Activated CD8-positive, alpha-beta T cell treated with anti-CD3 and anti-CD28 coated beads for 36 hours (primary cell): ENCODE measurements at regions not wholly inside any gene's neighbourhood (a gene's known extent, or its start where the extent isn't known, plus 50 kb on each side); places are given as distances from the start of the nearest gene placed in this dataset.
A peak's percentile ranks its signal among the peaks of the same experiment; 100 is the strongest.

Experiments used
- ATAC-seq: fragments of 200-7000 bp; cut with Tn5 transposase; one replicate; pipeline ENCODE4 v1.10.0; 2021; ENCODE audit warnings: mild to moderate bottlenecking, moderate library complexity
- CTCF ChIA-PET: fragments of 350-600 bp; sonication (Branson Sonifier 250); formaldehyde crosslinking; loops from one replicate; lab custom pipeline; 2021; ENCODE audit warnings: antibody characterized with exemption; lab: Charles Lee
- POLR2A ChIA-PET: fragments of 350-600 bp; sonication (Branson Sonifier 250); formaldehyde crosslinking; loops from one replicate; lab custom pipeline; 2021; ENCODE audit warnings: antibody characterized with exemption; lab: Charles Lee
- DNase-seq: peaks from one replicate; pipeline ENCODE4 v3.0.0-alpha.2; 2020
- H3K27ac Mint-ChIP-seq: one replicate; pipeline ENCODE4 v1.8.0; 2021; ENCODE audit warnings: mild to moderate bottlenecking, mixed read lengths
- H3K27me3 Mint-ChIP-seq: one replicate; pipeline ENCODE4 v1.8.0; 2021; ENCODE audit warnings: mixed read lengths
- H3K36me3 Mint-ChIP-seq: one replicate; pipeline ENCODE4 v1.8.0; 2021; ENCODE audit warnings: low read depth, mixed read lengths
- H3K4me1 Mint-ChIP-seq: one replicate; pipeline ENCODE4 v1.8.0; 2021; ENCODE audit warnings: low read depth, mixed read lengths
- H3K4me3 Mint-ChIP-seq: one replicate; pipeline ENCODE4 v1.8.0; 2021; ENCODE audit warnings: mild to moderate bottlenecking, moderate library complexity, mixed read lengths
- H3K9me3 Mint-ChIP-seq: one replicate; pipeline ENCODE4 v1.8.0; 2021; ENCODE audit warnings: mixed read lengths
- CTCF ChIP-seq: fragments of 200-600 bp; IDR thresholded peaks from one replicate; pipeline ENCODE4 v1.8.0; 2022; ENCODE audit warnings: antibody characterized with exemption, mild to moderate bottlenecking
- intact Hi-C: fragments of 100-400 bp; cut with micrococcal nuclease; formaldehyde crosslinking; loops from one replicate; pipeline ENCODE4 v1.10.0; 2022

- DNase-seq (no peak), ATAC-seq (no peak)
- ChIA-PET CTCF (interaction anchor here (0.8 to 1.1 kb wide), 2 partner anchors 9 to 104 kb away, joined by 3 read pairs; no protein-coding TSS in a partner anchor), POLR2A (interaction anchor here (0.6 to 3.3 kb wide), 3 partner anchors 101 to 164 kb away, joined by 3 to 13 read pairs (median 3); partner anchors contain the start of gene HNRNPU)
- intact Hi-C loops: loop anchor here (5.0 kb wide), 1 partner anchor 48 kb away; no protein-coding TSS in a partner anchor
- Mint-ChIP-seq H3K4me3 (no peak overlapping the region), H3K27me3 (no peaks in the 10 kb centered on the region), H3K36me3 (no peaks in the 10 kb centered on the region), H3K27ac (no peak overlapping the region), H3K9me3 (no peaks in the 10 kb centered on the region), H3K4me1 (peaks cover 15% of the 10 kb centered on the region)
- no peak for TF ChIP-seq CTCF
Measured at GRCh38 chr1:244965185-244966030, 101.1 kb upstream of the HNRNPU start.

- H3K36me3 Mint-ChIP-seq: no peaks in the 10 kb centered on the region
- H3K4me3 Mint-ChIP-seq: no peak overlapping the region
- H3K27me3 Mint-ChIP-seq: no peaks in the 10 kb centered on the region
- DNase-seq (peak; percentile 43), ATAC-seq (peak; percentile 49)
- H3K9me3 Mint-ChIP-seq: no peaks in the 10 kb centered on the region
- H3K4me1 Mint-ChIP-seq: peaks cover 15% of the 10 kb centered on the region
- intact Hi-C loops: loop anchor here (5.0 kb wide), 1 partner anchor 97 kb away; no protein-coding TSS in a partner anchor
- CTCF ChIA-PET: interaction anchor here (0.8 to 1.3 kb wide), 6 partner anchors 47 to 132 kb away, joined by 3 to 9 read pairs (median 3); no protein-coding TSS in a partner anchor
- no peak for TF ChIP-seq CTCF
- POLR2A ChIA-PET: interaction anchor here (0.6 to 3.3 kb wide), 3 partner anchors 100 to 163 kb away, joined by 3 to 13 read pairs (median 3); partner anchors contain the start of gene HNRNPU
- H3K27ac Mint-ChIP-seq: peak overlapping the region; percentile 55
Measured at GRCh38 chr1:244964112-244964971, 100.0 kb upstream of the HNRNPU start.

GRCh38 chr1:244963231-244963826, 99.0 kb upstream of the HNRNPU start:
- ChIA-PET POLR2A (interaction anchor here (3.3 kb wide), 1 partner anchor 99 kb away, joined by 13 read pairs; the partner anchor contains the start of gene HNRNPU), CTCF (interaction anchor here (0.8 to 1.3 kb wide), 4 partner anchors 79 to 131 kb away, joined by 3 to 9 read pairs (median 4); no protein-coding TSS in a partner anchor)
- ATAC-seq (peak; percentile 26), DNase-seq (no peak)
- H3K9me3 Mint-ChIP-seq: no peaks in the 10 kb centered on the region
- no peaks in the 10 kb centered on the region for H3K36me3 Mint-ChIP-seq
- intact Hi-C loops: loop anchor here (5.0 kb wide), 1 partner anchor 96 kb away; no protein-coding TSS in a partner anchor
- peaks cover 13% of the 10 kb centered on the region for H3K4me1 Mint-ChIP-seq
- peak overlapping the region; percentile 59 for H3K27ac Mint-ChIP-seq
- no peak for TF ChIP-seq CTCF
- H3K4me3 Mint-ChIP-seq: peak overlapping the region; percentile 26
- H3K27me3 Mint-ChIP-seq: no peaks in the 10 kb centered on the region

GRCh38 chr1:244962130-244962529, 97.8 kb upstream of the HNRNPU start:
- ATAC-seq (no peak), DNase-seq (no peak)
- CTCF ChIA-PET: no interaction called here
- POLR2A ChIA-PET: interaction anchor here (1.3 kb wide), 1 partner anchor 10 kb away, joined by 5 read pairs; no protein-coding TSS in a partner anchor
- Mint-ChIP-seq H3K4me3 (no peak overlapping the region), H3K4me1 (peaks cover 13% of the 10 kb centered on the region), H3K9me3 (no peaks in the 10 kb centered on the region), H3K27ac (no peak overlapping the region), H3K27me3 (peaks cover 2% of the 10 kb centered on the region), H3K36me3 (no peaks in the 10 kb centered on the region)
- no peak for TF ChIP-seq CTCF
- intact Hi-C loops: loop anchor here (5.0 kb wide), 1 partner anchor 95 kb away; no protein-coding TSS in a partner anchor
